HTR-8/SVneo (cell line): ENCODE measurements at regions not wholly inside any gene's neighbourhood (a gene's known extent, or its start where the extent isn't known, plus 50 kb on each side); places are given as distances from the start of the nearest gene placed in this dataset.
"Not testable (repeated sequence)": the region's sequence is repeated elsewhere in the genome, so short reads cannot be mapped to it uniquely, and the experiment has no call there.

Experiments
- DNase-seq: peaks from one replicate; pipeline ENCODE4 v3.0.0; 2011; ENCODE audit warnings: low spot score, mixed read lengths; ENCODE audit not compliant: insufficient read length
- FAIRE-seq: peaks from 2 replicates; lab custom pipeline; 2011; peaks lifted over from hg19 to GRCh38; lab: Jason Lieb, UNC

DNA sequence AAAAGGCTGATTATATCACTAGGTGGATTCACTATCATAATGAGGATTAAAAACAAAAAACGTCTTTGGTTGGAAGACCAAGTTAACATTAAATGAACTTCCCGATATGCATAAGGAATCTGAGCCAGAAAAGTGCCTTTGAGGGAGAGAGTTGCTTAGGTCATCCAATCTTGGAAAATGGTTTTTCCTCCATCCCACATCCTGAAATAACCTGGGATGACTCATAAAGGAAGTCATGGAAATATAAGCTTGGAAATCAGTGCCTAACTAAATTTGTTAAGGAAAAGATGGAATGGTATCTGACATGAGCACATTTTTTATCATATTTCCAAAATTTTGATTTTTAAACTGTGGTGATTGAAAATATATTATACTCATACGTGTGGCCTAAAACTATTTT, 66.0 kb downstream of the KBTBD8 start:
- FAIRE-seq (no peak), DNase-seq (no peak)

DNA sequence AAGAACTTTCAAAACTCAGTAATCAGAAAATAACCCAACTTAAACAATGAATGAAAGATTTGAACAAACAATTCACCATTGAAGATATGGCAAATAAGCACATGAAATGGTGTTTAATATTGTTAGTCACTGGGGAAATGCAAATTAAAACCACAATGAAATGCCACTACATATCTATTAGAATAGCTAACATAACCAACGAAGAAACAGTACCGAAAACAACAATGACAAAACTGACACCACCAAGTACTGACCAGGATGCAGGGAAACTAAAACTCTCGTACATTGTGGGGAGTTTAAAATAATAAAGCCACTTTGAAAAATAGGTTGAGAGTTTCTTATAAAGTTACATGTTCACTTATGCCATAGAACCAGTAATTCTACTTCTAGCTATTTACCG, 69.1 kb downstream of the KBTBD8 start:
- DNase-seq (no peak), FAIRE-seq (no peak)

DNA sequence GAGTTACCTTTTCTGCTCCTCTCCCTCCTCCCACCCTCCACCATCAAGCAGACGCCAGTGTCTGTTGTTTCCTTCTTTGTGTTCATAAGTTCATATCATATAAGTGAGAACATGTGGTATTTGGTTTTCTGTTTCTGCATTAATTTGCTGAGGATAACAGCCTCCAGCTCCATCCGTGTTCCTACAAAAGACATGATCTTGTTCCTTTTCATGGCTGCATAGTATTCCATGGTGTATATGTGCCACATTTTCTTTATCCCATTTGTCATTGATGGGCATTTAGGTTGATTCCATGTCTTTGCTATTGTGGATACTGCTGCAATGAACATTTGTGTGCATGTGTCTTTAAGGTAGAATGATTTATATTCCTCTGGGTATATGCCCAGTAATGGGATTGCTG, 74.5 kb downstream of the KBTBD8 start:
- DNase-seq, FAIRE-seq: not testable (repeated sequence)

DNA sequence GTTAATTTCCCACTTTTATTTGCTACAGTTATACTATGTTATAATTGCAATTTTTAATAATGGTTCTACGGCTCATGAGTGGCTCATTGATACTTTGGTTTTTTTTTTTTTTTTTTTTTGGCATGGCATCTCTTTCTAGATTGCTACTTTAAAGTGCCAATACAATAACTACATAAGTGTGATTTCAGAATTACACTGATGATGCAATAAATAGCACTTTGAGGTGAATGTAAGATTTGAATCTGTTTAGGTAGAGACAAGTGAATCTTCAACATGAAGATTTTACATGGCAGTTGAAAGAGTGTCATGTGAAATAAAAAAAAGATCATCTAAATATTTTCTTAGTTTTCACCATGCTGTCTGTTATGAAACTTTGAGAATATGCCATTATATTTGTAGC, 75.7 kb downstream of the KBTBD8 start:
- DNase-seq (no peak), FAIRE-seq (no peak)

DNA sequence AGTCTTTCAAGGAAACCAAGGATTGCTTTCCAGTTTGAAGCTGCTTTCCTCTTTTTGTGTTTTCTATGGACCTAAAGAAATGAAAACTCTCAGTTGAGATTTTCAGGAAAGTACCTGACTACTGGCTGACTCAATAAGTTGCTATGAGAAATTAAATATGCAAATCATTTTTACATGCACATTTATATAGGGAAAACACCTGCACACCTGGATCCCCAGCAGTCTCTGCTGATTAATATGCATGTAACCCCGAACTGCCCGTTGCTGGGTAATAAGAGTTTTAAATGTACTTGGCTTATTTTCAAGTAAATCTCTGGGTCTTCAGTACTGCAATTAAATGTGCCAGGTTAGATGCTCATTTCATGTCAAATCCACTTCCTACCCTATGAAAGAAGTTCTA, 77.2 kb downstream of the KBTBD8 start:
- no peak for DNase-seq
- FAIRE-seq: no peak

DNA sequence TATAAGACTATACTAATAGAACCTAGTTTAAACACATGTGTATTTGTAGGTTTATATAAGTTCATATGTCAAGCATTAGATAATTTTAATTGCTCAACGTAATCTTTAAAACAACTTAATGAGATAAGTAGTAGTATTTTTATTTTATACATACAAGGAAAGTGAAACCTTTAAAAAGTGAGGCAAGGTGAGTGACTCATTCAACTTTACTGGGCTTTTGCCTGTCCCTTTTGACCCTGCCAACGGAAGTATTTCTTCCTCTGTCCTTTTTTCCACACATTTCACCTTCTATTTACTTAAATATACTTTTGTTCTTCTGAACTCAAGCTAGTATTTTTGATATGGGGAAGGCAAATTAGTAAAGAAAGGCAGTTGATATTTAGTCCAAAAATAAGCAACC, 78.5 kb downstream of the KBTBD8 start:
- no peak for FAIRE-seq
- no peak for DNase-seq

DNA sequence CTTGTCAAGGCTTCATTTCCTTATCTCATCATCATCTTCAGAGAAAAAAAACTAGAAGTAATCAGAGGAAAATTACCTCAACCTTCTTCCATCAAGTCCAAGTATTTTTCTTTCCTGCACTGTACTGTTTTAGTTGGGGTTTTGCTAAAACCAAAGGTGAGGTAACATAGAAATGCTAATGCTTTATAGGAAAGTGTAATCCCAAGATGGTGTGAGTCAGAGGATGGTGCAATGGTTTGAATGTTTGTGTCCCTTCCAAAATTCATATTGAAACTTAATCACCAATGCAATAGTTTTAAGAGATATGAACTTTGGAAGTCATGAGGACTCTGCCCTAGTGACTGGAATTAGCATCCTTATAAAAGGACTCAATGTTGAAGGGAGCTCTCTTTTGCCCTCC, 79.5 kb downstream of the KBTBD8 start:
- no peak for DNase-seq
- FAIRE-seq: no peak

DNA sequence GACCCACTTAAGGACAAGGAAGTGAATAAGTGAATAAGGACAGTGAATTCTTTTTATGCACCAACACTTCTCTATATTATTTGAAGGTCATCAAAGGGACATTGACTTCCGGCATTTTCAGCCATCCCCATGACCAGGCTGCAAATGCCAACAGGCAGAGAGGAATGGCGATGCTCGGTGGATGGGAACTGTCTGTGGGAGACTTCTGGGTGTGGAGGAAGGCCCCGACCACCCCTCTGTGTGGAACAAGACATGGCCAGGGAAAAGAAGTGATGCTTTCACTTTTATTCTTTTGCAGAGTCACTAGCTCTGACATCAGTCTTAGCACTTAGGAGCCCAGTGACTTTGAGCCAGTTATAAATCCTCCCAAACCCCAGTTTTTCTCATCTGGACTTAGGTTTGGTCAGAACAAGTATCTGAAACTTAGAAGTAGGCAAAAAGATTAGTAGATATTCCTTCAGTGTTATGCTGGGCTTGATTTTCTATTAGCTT, 84.5 kb downstream of the KBTBD8 start:
- no peak for DNase-seq
- no peak for FAIRE-seq

DNA sequence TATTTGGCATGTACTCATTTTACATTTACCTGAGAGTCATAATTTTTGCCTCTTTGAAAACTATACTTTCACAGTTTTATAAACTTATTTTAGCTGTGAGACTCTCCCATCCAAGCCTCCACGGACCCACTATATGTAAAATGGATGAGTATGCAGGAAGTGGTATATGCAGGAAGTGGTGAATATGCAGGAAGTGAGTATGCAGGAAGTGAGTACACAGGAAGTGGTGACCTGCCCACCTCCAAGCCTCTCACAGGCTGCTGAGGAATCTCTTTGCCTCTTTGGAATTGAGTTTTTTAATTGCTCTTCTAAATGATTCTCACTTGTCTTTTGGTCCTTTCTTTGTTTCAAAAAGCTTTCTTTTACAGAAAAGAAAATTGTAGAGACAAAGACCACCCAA, 85.2 kb downstream of the KBTBD8 start:
- FAIRE-seq (no peak), DNase-seq (no peak)

DNA sequence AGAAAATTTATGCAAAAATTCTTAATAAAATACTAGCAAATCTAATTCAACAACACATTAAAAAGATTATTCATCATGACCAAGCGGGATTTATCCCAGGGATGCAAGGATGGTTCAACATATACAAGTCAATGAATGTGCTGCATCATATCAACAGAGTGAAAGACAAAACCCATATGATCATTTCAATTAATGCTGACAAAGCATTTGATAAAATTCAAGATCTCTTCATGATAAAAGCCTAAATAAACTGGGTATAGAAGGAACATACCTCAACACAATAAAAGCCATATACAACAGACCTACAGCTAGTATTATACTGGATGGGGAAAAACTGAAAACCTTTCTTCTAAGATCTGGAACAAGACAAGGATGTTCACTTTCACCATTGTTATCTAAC, 89.7 kb downstream of the KBTBD8 start:
- DNase-seq: no peak
- no peak for FAIRE-seq

DNA sequence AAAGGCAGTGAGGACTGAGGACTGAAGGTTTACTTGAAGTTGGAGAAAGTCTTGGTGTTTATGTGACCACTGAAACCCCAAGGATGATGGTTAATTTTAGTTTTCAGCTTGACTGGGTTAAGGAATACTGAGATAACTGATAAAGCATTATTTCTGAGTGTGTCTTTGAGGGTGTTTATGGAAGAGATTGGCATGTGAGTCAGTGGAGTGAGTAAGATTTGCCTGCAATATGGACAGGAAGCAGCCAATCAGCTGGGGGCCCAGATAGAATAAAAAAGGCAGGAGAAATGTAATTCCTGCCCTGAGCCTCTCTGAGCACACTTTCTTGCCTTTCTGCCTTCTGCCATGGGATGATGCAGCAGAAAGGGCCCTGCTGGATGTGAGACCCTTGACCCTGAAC, 92.4 kb downstream of the KBTBD8 start:
- FAIRE-seq: no peak

DNA sequence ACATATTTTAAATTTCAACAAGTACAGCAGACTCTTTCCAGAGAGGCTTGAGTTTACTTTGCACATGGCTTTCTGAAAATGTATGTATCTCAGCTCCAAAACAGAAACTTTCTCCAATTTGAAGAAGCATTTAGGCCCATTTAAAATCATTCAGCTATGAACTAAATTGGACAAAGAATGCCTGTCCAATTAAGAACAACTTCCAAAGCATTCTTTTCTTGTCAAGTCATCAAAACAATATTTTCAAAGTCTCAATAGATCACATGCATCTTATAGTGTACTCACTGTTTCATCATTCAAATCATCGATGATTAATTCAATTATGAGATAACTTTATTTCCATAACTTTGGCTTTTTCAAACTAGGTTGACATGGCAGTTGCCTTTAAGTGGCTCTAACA, 95.2 kb downstream of the KBTBD8 start:
- DNase-seq: no peak
- FAIRE-seq: no peak

More for the DNA sequence above, 92.4 kb downstream of the KBTBD8 start:
- DNase-seq: no peak

DNA sequence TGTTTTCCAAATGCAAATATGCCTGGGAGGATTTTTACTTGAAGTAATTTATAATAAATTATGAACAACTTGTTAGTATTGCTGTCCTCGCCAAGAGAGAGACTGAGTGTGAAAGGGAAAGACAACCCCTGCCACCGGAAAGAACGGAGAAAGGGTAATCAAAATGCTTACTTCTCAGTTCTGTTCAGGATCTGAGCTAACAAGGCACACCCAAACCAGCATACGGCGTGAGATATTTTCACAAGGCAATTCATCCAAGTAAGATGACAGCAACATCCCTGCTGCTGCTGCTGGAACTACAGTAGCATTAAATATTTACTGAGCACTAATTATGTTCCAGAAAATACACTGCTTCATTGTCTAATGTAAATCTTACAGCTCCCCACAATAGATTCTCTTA, 96.1 kb downstream of the KBTBD8 start:
- FAIRE-seq: no peak
- no peak for DNase-seq

DNA sequence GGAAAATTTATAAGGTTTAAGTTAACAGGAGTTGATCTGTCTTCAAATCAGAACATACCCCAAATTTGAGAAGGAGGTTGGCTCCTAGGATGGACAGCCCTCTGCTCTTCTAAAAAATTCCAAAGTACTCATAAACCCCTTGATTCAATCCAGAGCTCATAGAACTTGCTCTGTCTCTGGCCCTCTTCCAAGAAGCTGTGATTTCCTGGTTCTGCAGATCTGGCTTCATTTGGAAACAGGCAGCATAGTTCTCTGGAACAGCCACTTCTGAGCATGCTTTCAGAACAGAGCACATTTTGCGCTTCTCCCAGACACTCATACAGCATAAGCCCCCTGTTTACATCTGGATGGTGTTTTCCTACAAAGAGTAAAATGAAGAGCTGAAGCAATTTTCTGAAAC, 96.7 kb downstream of the KBTBD8 start:
- DNase-seq: no peak
- no peak for FAIRE-seq

DNA sequence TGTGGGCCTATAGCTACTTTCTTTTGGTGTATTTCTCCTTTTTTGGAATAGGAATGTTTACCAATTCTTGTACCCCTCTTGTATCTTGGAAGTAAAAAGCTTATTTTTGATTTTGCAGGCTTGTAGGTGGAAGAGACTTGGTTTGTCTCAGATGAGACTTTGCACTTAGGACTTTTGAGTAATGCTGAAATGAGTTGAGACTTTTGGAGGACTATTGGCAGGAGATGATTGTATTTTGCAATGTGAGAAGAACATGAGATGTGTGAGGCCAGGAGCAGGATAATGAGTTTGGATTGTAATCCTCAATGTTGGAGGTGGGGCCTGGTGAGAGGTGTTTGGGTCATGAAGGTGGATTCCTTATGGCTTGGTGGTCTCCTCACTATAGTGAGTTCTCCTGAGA, 106.3 kb downstream of the KBTBD8 start:
- FAIRE-seq (no peak), DNase-seq (no peak)

DNA sequence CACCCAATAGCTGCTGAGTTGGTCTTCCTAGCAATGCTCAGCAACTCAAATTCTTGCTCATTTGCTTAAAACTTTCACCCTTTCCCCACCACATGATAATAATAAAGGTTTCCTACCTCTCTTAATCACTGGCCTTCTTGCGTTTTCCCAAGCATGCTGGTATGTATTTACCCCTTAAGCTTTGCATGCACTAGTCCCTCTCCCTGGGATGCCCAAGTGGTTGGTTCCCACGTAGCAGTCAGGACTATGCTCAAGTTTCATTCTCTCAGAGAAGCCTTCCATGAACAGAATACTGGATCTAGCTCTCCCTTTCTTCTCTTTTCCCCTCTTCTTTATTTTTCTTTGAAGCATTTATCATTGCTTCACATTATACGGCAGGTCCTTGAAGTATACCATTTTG, 108.8 kb downstream of the KBTBD8 start:
- FAIRE-seq: no peak

DNA sequence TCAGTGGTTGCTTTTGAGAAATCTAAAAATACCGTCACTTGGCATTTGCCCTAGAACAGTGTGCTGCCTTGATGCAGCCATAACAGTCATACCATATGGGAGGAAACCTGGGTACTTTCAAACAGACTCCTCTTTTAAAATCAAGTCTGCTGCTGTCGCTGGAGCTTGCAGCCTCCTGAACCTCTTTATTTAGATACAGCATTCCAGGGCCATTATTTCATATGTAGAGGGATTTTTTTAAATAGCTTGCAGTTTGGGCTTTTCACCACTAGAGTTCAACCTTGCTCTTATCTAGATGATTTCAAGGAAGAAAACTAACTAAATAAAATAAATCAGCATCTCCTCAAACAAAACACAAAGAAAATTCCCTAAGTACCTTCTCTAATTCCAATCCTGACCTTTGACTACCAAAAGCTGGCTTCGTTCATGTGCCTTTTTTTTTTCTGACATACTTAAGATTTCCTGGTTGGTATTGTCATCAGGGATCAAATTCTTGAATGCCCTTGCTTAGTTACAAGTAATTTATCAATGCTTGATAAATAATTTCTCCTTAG, 111.6 kb downstream of the KBTBD8 start:
- FAIRE-seq (no peak), DNase-seq (peak; percentile 18)

More for the DNA sequence above, 108.8 kb downstream of the KBTBD8 start:
- DNase-seq: no peak

DNA sequence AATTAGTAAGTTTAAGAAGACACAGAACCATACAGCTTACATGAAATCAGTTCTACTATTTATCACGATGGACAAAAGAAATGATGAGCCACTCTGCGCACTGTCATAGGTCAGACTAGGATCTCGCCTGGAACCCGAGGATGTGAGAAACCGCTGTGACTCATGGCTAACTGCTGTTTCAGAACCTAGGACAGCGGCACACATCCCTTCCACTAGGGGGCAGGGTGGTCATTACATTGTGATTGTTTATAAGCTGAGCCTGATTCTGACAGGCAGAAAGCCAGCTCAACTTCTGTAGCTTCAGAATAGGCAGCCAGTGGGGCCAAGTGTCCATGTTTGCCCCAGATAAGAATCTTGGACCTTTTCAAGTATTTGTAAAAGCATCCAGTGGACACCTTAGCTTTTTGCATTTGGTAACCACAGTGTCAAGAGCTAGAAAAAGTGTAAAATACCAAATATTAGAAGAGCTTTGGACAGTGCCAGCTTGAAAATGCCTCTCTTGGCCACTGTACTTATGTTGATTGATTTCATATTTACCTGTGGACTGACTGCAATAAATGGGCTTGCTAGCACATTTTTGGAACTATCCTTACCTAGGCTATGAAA, 115.8 kb downstream of the KBTBD8 start:
- FAIRE-seq (peak; percentile 93), DNase-seq (peak; percentile 54)

DNA sequence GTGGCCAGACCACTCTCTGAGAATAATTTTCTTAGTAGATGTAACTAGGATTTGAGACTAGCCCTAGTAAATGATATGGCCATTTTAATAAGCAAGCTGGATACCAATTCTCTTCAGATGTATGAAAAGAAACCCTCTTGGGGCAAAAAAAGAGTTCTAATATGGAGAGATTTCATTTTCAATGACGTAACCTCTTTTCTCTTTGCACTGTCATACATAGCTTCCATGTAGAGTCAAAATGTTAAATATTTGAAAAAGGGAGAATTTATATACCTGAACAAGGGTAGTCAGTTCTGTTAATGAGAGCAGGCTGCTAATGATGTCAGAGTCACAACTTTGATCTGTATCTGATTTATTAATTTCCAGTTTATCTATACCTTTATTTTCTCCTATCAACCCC, 120.0 kb downstream of the KBTBD8 start:
- no peak for FAIRE-seq
- no peak for DNase-seq

DNA sequence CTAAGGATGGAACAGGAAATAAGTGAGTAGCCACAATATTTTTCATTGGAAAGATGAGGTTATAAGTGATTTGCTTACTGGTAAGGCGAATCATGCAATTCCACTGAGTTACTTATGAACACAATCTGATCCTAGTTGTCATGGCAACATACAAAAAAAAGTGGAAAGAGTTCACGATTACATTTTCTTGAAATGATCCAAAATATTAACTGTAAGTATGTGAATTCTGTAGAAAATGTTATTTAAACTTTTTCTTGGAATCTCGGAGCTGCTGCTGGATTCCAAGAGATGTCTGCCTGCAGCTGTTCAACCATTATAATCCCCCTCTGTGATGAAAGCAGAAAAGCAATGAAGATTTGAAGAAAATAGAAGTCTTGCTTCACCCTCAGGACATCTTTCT, 120.5 kb downstream of the KBTBD8 start:
- FAIRE-seq (no peak), DNase-seq (no peak)

DNA sequence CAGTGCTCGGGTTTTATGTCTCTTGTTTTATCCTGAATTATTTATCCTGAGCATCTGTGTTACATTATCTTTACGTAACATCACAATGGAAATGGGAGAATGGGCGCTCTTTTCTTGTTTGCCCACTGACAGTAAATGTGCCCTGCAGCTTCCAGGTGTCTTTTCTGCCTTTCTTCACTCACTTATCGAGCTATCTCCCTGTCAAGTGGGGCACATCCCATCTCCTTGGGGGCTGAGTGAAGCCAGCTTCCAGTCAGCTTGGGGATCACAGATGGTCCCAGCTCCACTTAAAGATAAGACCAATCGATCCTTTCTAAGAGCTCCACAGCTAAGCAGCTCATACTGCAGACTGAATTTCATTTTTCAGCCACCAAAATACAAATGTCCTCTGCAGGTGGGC, 125.8 kb downstream of the KBTBD8 start:
- FAIRE-seq: no peak

DNA sequence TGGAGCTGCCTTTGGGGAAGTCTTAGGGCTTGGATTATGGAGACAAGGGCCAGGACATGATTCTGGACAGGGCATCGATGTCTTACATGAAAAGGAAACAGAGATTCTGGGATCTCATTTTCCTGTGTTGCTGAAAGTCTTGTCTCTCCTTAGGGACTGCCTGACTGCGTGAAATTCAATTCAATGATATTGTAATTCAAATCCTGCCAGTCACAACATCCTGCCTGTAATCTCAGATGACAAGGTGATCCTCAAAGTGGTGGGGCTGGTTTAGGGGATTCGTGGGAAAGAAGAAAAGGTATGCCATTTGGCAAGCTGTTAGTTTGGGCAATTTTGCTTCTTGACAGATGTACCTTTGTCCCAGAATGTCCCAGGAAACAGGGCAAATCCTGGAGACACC, 129.1 kb downstream of the KBTBD8 start:
- FAIRE-seq: no peak
- DNase-seq: no peak

More for the DNA sequence above, 125.8 kb downstream of the KBTBD8 start:
- no peak for DNase-seq
